ENCODE measurements at regions not wholly inside any gene's neighbourhood (a gene's known extent, or its start where the extent isn't known, plus 50 kb on each side); places are given as distances from the start of the nearest gene placed in this dataset.

DNA sequence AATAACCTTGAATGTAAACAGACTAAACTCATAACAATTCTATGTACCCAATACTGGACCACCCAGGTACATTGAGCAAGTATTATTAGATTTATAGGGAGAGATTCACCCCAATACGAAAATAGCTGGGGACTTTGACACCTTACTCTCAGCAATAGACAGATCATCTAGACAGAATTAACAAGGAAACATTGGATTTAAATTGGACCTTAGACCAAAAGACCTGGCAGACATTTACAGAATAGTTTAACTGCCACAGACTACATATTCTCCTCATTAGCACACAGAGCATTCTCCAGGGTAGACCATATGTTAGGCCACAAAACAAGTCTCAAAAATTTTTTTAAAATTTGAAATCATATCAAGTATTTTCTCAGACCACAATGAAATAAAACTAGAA is 397.4 kb downstream of the PIK3R1 start:
- Mint-ChIP-seq H3K27me3 (ENCODE audit: insufficient read depth, low read depth) (peaks cover 2% of the 10 kb centered on the region), H3K27ac (no peak overlapping the region), H3K9me3 (peaks cover 30% of the 10 kb centered on the region), H3K36me3 (no peaks in the 10 kb centered on the region), H3K4me3 (no peak overlapping the region), H3K4me1 (no peaks in the 10 kb centered on the region)
- no peaks in the 10 kb centered on the region for H3K79me2 ChIP-seq (ENCODE audit: low read depth)
- H4K20me1 ChIP-seq (ENCODE audit: low read depth), result no peaks in the 10 kb centered on the region
- no peak overlapping the region for H3K27ac ChIP-seq
- H3K36me3 ChIP-seq, result no peaks in the 10 kb centered on the region
- DNase-seq (ENCODE audit: low spot score), result no peak
- H3K4me3 ChIP-seq, result no peak overlapping the region
- no peak overlapping the region for H3K9ac ChIP-seq
- H3F3A ChIP-seq (ENCODE audit: low read depth), result no peaks in the 10 kb centered on the region
- no peak for TF ChIP-seq EZH2 (IDR thresholded peaks at IDR 0.05)
- TF ChIP-seq, protein P1, sequence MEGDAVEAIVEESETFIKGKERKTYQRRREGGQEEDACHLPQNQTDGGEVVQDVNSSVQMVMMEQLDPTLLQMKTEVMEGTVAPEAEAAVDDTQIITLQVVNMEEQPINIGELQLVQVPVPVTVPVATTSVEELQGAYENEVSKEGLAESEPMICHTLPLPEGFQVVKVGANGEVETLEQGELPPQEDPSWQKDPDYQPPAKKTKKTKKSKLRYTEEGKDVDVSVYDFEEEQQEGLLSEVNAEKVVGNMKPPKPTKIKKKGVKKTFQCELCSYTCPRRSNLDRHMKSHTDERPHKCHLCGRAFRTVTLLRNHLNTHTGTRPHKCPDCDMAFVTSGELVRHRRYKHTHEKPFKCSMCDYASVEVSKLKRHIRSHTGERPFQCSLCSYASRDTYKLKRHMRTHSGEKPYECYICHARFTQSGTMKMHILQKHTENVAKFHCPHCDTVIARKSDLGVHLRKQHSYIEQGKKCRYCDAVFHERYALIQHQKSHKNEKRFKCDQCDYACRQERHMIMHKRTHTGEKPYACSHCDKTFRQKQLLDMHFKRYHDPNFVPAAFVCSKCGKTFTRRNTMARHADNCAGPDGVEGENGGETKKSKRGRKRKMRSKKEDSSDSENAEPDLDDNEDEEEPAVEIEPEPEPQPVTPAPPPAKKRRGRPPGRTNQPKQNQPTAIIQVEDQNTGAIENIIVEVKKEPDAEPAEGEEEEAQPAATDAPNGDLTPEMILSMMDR (IDR thresholded peaks at IDR 0.05), result no peak
- TF ChIP-seq EZH2phosphoT487 (IDR thresholded peaks at IDR 0.05), result no peak
- H2AFZ ChIP-seq (replicated peaks), result no peak overlapping the region
- H3K4me2 ChIP-seq, result no peak overlapping the region
- peaks cover 7% of the 10 kb centered on the region for H3K9me3 ChIP-seq (ENCODE audit: low read depth)
- no peaks in the 10 kb centered on the region for H3K4me1 ChIP-seq
- H3K27me3 ChIP-seq, result no peaks in the 10 kb centered on the region

GRCh38 chr5:68618501-68618900 is 402.9 kb downstream of the PIK3R1 start:
- no peaks in the 10 kb centered on the region for H3K27me3 Mint-ChIP-seq (ENCODE audit: insufficient read depth, low read depth)

GRCh38 chr5:68627001-68627400 is 411.4 kb downstream of the PIK3R1 start:
- no peak overlapping the region for H2AFZ ChIP-seq (replicated peaks)
- no peaks in the 10 kb centered on the region for H3K4me1 ChIP-seq
- H3K4me1 Mint-ChIP-seq, result peaks cover 3% of the 10 kb centered on the region
- no peak overlapping the region for H3K4me3 ChIP-seq
- H4K20me1 ChIP-seq (ENCODE audit: low read depth), result no peaks in the 10 kb centered on the region
- no peak overlapping the region for H3K27ac ChIP-seq
- no peaks in the 10 kb centered on the region for H3K27me3 Mint-ChIP-seq (ENCODE audit: insufficient read depth, low read depth)
- H3K9ac ChIP-seq, result no peak overlapping the region
- no peak overlapping the region for H3K4me3 Mint-ChIP-seq
- no peaks in the 10 kb centered on the region for H3K27me3 ChIP-seq
- no peak for DNase-seq (ENCODE audit: low spot score)
- H3K27ac Mint-ChIP-seq, result no peak overlapping the region
- no peaks in the 10 kb centered on the region for H3K36me3 ChIP-seq
- H3K79me2 ChIP-seq (ENCODE audit: low read depth), result no peaks in the 10 kb centered on the region
- H3K36me3 Mint-ChIP-seq, result no peaks in the 10 kb centered on the region
- H3K4me2 ChIP-seq, result no peak overlapping the region
- no peaks in the 10 kb centered on the region for H3K9me3 ChIP-seq (ENCODE audit: low read depth)
- no peaks in the 10 kb centered on the region for H3K9me3 Mint-ChIP-seq
- no peak for TF ChIP-seq EZH2 (IDR thresholded peaks at IDR 0.05)
- no peaks in the 10 kb centered on the region for H3F3A ChIP-seq (ENCODE audit: low read depth)

More at GRCh38 chr5:68618501-68618900, 402.9 kb downstream of the PIK3R1 start:
- Histone ChIP-seq H4K20me1 (ENCODE audit: low read depth) (no peaks in the 10 kb centered on the region), H3K4me2 (no peak overlapping the region), H3K9me3 (ENCODE audit: low read depth) (no peaks in the 10 kb centered on the region), H3K36me3 (no peaks in the 10 kb centered on the region), H3K4me3 (no peak overlapping the region), H3K27ac (no peak overlapping the region), H3K79me2 (ENCODE audit: low read depth) (no peaks in the 10 kb centered on the region), H3K27me3 (no peaks in the 10 kb centered on the region), H3K9ac (no peak overlapping the region), H3F3A (ENCODE audit: low read depth) (no peaks in the 10 kb centered on the region), H2AFZ (replicated peaks) (no peak overlapping the region), H3K4me1 (no peaks in the 10 kb centered on the region)
- peaks cover 8% of the 10 kb centered on the region for H3K9me3 Mint-ChIP-seq
- DNase-seq (ENCODE audit: low spot score), result no peak
- no peaks in the 10 kb centered on the region for H3K4me1 Mint-ChIP-seq
- no peak overlapping the region for H3K4me3 Mint-ChIP-seq
- no peaks in the 10 kb centered on the region for H3K36me3 Mint-ChIP-seq
- no peak for TF ChIP-seq EZH2phosphoT487 (IDR thresholded peaks at IDR 0.05)
- no peak for TF ChIP-seq EZH2 (IDR thresholded peaks at IDR 0.05)
- TF ChIP-seq, protein P1 (IDR thresholded peaks at IDR 0.05), result no peak
- H3K27ac Mint-ChIP-seq, result no peak overlapping the region

DNA sequence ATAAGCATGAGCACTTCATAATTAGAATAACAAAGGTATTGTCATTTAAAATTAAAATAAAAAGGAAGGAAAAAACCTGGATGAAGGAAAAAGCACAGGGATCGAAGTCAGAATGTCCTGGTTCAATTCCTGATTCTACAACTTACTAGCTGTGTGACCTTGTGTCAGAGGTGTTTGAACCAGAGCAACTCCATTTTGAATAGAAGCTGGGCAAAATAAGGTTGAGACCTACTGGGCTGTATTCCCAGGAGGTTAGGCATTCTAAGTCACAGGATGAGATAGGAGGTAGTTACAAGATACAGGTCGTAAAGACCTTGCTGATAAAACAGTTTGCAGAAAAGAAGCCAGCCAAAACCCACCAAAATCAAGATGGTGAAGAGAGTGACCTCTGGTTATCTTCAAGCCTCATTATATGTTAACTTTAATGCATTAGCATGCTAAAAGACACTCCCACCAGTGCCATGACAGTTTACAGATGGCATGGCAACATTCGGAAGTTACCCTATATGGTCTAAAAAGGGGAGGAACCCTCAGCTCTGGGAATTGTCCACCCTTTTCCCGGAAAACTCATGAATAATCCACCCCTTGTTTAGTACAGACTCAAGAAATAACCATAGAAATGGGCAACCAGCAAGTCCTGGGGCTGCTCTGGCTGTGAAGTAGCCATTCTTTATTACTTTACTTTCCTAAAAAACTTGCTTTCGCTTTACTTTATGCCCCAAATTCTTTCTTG is 412.7 kb downstream of the PIK3R1 start:
- Histone ChIP-seq H4K20me1 (ENCODE audit: low read depth) (no peaks in the 10 kb centered on the region), H3K4me3 (no peak overlapping the region), H2AFZ (replicated peaks) (no peak overlapping the region), H3K4me1 (no peaks in the 10 kb centered on the region), H3F3A (ENCODE audit: low read depth) (no peaks in the 10 kb centered on the region), H3K9ac (no peak overlapping the region), H3K36me3 (no peaks in the 10 kb centered on the region), H3K27me3 (no peaks in the 10 kb centered on the region), H3K9me3 (ENCODE audit: low read depth) (no peaks in the 10 kb centered on the region), H3K4me2 (no peak overlapping the region), H3K79me2 (ENCODE audit: low read depth) (no peaks in the 10 kb centered on the region), H3K27ac (no peak overlapping the region)
- H3K36me3 Mint-ChIP-seq, result no peaks in the 10 kb centered on the region
- H3K4me3 Mint-ChIP-seq, result no peak overlapping the region
- TF ChIP-seq EZH2phosphoT487 (IDR thresholded peaks at IDR 0.05), result no peak
- no peak for TF ChIP-seq EZH2 (IDR thresholded peaks at IDR 0.05)
- TF ChIP-seq, protein P1 (IDR thresholded peaks at IDR 0.05), result no peak
- DNase-seq (ENCODE audit: low spot score), result no peak
- no peaks in the 10 kb centered on the region for H3K9me3 Mint-ChIP-seq
- H3K27me3 Mint-ChIP-seq (ENCODE audit: insufficient read depth, low read depth), result no peaks in the 10 kb centered on the region
- peaks cover 9% of the 10 kb centered on the region for H3K4me1 Mint-ChIP-seq
- no peak overlapping the region for H3K27ac Mint-ChIP-seq

Data from neural progenitor cell (in vitro differentiated cells).